NCI-H1930 (cell line): ENCODE measurements at regions not wholly inside any gene's neighbourhood (a gene's known extent, or its start where the extent isn't known, plus 50 kb on each side); places are given as distances from the start of the nearest gene placed in this dataset.
"Not testable (repeated sequence)": the region's sequence is repeated elsewhere in the genome, so short reads cannot be mapped to it uniquely, and the experiment has no call there.

Experiments used
- DNase-seq, 2 experiments: peaks; one replicate each; lab custom pipeline; 2025; lab: John Stamatoyannopoulos, UW

GRCh38 chr11:112650527-112650926, 310.7 kb upstream of the NCAM1 start:
- peak; percentile 10 to 61 for DNase-seq

DNA sequence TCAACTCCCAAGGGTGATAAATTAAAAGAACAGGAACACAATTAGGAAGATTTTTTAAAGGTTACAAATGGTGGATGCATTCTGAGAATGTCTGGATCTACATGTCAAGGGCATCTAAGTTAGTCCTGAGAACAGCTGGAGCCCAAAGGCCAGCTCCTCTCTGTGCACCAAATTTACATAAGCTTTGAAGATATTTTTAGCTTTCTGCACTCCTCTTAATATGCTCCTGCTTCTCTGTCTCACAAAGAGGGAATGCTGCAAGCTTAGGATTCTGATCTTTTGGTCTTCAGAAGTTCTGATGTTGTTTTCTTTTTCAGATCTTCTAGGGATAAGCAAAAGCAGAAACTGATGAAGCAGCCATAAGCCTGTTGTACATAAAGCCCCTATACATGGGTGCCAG, 309.8 kb upstream of the NCAM1 start:
- DNase-seq = no peak

GRCh38 chr11:112652786-112653390, 308.3 kb upstream of the NCAM1 start:
- no peak for DNase-seq

GRCh38 chr11:112655371-112655770, 305.8 kb upstream of the NCAM1 start:
- DNase-seq = no peak

- DNase-seq = no peak
These were observed 304.3 kb upstream of the NCAM1 start for GRCh38 chr11:112656772-112657428.

DNA sequence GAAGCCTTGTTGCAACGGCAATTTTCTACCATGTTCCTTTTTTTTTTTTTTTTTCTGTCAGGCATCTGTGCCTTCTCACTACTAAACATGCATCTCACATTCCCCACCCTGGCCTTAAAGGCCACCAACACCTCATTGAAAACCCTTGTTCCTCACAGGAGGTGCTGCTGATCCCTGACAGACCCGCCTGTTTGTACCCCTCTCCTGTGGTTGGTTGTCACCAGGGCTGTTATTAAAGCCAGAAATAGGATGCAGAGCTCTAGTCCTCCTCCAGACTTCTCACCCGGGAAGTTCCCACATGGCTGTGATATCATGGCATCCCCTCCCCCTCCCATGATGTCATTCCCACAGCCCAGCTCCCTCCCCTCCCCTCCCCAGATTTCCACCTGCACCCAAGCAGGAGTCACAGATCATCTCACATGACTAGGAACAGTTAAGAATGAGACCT, 302.8 kb upstream of the NCAM1 start:
- DNase-seq = no peak

- DNase-seq = no peak
These were observed 300.1 kb upstream of the NCAM1 start for GRCh38 chr11:112661146-112661545.

- DNase-seq = no peak
These were observed 299.6 kb upstream of the NCAM1 start for GRCh38 chr11:112661571-112661970.

GRCh38 chr11:112662554-112662953, 298.7 kb upstream of the NCAM1 start:
- DNase-seq = no peak

- no peak for DNase-seq
These were observed 297.1 kb upstream of the NCAM1 start for GRCh38 chr11:112663947-112664634.

DNA sequence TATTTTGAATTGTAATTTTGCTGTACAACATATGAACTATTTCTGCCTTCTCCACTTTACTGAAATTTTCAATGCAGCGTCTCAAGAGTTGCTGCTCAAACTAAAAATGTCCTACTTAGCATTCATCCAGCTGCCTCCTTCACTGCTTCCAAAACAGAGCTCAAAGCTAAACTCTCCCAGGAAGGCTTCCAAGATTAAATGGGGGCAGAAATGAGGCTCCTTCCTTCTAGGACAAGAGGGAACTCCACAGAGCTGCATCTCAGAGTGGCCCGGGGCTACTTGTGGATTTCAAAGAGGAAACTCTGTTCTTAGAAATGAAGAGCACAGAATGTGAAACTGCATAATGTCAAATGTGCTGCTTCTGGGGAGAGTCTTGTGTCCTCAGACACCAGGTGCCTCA, 295.9 kb upstream of the NCAM1 start:
- DNase-seq = no peak

- DNase-seq = no peak
These were observed 295.0 kb upstream of the NCAM1 start for GRCh38 chr11:112666253-112666652.

GRCh38 chr11:112670806-112671570, 290.2 kb upstream of the NCAM1 start:
- no peak for DNase-seq

- not testable (repeated sequence) for DNase-seq
These were observed 287.8 kb upstream of the NCAM1 start for GRCh38 chr11:112673401-112673800.

DNA sequence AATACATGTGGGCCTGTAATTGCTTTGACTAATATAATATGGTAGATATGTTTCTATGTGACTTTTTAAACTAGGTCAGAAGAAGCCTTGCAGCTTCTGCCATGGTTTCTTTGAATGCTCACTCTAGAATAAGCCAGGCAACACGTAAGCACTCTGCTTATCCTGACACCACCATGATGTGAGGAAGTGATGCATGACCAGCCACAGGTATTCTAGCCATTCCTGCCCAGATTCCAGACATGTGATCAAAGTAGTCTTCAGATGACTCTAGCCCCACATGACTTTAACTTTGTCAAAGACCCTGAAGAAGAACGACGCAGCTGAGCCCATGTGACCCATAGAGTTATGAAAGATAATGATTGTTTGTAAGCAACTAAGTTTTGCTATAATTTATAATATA, 276.1 kb upstream of the NCAM1 start:
- no peak for DNase-seq

DNA sequence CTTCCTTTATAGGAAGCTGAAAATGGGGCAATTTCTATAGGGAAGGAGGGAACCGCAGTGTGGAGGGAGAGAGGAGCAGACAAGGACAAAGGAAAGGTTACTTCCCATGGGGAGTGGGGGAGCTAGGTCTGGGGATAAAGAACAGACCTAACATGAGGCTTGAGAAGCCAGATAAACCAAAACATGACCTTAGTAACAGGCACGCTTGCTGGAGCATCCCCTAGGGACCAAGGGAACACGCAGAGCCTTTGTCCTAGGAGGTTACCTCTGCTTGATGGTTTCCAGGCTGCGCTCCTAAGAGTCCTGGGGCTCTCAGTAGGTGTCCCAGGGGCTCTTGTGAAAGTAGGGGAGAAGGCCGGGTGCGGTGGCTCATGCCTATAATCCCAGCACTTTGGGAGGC, 271.4 kb upstream of the NCAM1 start:
- DNase-seq = no peak

DNA sequence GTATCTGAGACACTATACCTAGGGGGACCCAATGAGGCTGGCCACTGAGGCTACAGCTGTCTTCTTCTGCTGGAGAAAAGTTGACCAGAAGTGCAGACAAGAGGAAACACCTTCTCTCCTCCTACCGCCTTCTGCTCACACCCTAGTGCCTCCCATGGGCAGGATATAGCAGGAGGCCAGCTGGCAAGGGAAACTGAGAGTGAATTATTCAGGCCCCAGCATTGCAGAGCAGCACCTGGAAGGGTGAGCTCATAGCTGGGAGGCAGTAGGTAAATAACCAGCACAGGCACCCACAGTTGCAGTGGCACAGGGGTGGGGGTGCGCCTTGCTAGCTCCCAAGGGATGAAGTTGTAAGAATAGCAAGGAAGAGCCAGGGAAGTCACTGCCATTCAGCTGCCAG, 267.4 kb upstream of the NCAM1 start:
- DNase-seq = no peak

- DNase-seq = no peak
These were observed 267.0 kb upstream of the NCAM1 start for GRCh38 chr11:112694245-112694644.

GRCh38 chr11:112694813-112695212, 266.4 kb upstream of the NCAM1 start:
- no peak for DNase-seq

- no peak for DNase-seq
These were observed 263.6 kb upstream of the NCAM1 start for GRCh38 chr11:112697391-112698178.

GRCh38 chr11:112705148-112705547, 256.1 kb upstream of the NCAM1 start:
- no peak for DNase-seq

- DNase-seq = no peak
These were observed 254.4 kb upstream of the NCAM1 start for GRCh38 chr11:112706863-112707262.
